ENCODE measurements at regions not wholly inside any gene's neighbourhood (a gene's known extent, or its start where the extent isn't known, plus 50 kb on each side); places are given as distances from the start of the nearest gene placed in this dataset.

DNA sequence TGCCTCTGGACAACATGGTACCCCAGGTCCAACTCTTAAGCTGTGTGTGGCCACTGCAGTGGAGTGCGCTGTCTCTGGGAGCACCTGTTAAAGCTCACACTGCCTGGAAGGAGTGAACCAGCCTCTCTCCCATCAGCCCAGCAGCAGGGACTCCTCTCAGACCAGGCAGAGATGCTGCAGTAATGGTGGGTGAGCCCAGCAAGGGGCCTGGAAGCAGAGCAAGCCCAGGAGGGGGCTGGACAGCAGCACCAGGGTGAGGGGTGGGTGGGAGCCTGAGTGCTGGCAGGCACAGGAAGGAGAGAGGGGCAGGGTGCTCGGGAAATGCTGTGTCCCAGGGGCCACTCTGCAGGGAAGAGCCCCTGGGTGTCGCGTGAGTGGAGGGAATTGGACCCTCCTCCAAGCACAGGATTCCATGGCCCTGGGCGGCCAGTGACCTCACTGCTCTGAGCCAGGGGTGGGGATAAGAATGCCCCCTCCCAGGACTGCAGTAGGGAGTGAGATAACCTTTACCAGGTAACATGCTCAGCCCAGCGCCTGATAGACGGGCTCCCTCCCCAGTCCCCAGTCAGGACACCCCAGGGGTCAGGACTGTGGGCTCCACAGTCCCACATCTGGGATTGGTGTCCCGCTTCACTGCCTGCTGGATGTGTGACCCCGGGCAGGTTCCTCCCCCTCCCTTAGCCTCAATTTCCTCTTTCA lies 313.1 kb downstream of the MATN1 start:
- H3K27ac ChIP-seq, result no peak overlapping the region
- TF ChIP-seq, protein P1, sequence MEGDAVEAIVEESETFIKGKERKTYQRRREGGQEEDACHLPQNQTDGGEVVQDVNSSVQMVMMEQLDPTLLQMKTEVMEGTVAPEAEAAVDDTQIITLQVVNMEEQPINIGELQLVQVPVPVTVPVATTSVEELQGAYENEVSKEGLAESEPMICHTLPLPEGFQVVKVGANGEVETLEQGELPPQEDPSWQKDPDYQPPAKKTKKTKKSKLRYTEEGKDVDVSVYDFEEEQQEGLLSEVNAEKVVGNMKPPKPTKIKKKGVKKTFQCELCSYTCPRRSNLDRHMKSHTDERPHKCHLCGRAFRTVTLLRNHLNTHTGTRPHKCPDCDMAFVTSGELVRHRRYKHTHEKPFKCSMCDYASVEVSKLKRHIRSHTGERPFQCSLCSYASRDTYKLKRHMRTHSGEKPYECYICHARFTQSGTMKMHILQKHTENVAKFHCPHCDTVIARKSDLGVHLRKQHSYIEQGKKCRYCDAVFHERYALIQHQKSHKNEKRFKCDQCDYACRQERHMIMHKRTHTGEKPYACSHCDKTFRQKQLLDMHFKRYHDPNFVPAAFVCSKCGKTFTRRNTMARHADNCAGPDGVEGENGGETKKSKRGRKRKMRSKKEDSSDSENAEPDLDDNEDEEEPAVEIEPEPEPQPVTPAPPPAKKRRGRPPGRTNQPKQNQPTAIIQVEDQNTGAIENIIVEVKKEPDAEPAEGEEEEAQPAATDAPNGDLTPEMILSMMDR (IDR thresholded peaks at IDR 0.05), result no peak
- ATAC-seq, result no peak
- 65 to 69% methylated on average over 9 of the region's 9 CpGs for WGBS, 2 donors
- intact Hi-C loops (cut with DNase I), result no loop called here
- no peaks in the 10 kb centered on the region for H3K36me3 ChIP-seq
- H3K9me3 ChIP-seq, result no peaks in the 10 kb centered on the region
- DNase-seq, result no peak
- H3K4me3 ChIP-seq, result no peak overlapping the region
- H3K27me3 ChIP-seq, result peaks cover 0 to 51% (median 31%) of the 10 kb centered on the region in 7 donors
- H3K4me1 ChIP-seq, result no peaks in the 10 kb centered on the region

DNA sequence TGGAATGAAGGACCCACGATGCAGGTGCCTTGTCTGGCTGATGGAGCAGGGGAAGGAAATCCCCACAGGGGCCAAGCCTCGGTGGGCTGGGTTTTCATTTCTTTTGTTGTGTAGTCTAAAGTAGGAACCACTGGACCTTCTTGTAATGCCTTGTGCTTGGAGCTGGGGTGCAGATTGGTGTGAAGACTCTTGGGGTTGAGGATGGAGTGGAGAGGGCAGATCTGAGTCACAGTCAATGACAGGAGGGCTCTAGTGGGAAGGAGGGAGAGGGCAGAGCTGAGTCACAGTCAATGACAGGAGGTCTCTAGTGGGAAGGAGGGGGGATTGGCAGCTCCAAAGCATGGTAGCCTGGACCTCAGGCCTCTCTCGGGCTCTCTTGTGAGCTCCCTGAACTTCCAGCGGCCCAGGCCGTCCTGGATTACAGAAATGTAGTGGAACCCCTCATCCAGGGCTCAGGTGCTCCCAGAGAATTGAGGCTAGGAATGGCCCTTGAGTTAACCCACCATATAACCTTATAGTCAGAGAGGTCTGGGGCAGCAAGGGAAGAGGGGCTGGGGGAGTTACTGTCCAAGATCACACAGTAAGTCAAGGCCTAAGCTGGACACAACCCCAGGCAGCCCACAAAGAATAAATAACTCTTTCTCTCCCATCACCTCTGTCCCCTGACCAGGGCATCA lies 313.8 kb downstream of the MATN1 start:
- ATAC-seq (no peak), DNase-seq (no peak)
- H3K9me3 ChIP-seq, result no peaks in the 10 kb centered on the region
- no peaks in the 10 kb centered on the region for H3K36me3 ChIP-seq
- no peak overlapping the region for H3K4me3 ChIP-seq
- 79 to 82% methylated on average over 5 of the region's 5 CpGs for WGBS, 2 donors
- TF ChIP-seq, protein P1 (IDR thresholded peaks at IDR 0.05), result no peak
- H3K4me1 ChIP-seq, result no peaks in the 10 kb centered on the region
- H3K27ac ChIP-seq, result no peak overlapping the region
- intact Hi-C loops (cut with DNase I), result loop anchor here in 1 of 10 donors (5.0 kb wide), 1 partner anchor 1017 kb away; no protein-coding TSS in a partner anchor
- H3K27me3 ChIP-seq, result peaks cover 0 to 47% (median 28%) of the 10 kb centered on the region in 7 donors

DNA sequence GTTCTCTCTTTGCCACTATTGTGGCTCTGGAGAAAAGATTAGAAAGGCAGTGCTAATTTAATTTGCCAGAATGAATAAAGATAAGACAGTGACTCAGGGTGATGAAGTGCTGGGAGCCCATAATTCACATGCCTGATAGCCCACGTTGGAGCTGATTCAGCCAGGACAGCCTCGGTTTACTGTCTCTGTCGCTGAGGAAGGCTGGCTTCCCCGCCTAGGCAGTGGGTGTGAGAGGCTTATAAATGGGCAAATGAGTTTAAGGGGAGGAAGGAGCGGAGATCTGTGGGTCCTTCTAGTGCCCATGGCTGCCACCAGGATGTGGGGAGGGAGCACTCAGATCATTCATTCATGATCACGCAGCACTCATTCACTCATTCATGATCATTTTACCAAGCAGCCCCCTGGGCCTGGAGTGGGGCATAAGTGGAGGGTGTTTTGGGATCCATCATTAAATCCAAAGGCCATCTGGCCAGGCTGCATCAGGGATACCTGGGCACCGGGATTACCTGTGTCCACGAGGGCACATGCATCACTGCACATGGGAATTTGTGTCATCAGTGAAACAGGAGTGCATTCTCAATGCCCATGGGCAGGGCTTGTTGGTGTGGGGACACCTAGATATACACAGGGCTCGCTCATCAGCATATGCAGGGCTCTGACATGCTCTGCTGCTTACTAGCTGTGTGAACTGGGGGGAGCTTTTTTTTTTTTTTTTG lies 315.4 kb downstream of the MATN1 start:
- Histone ChIP-seq H3K27me3 (peaks cover 0 to 43% (median 20%) of the 10 kb centered on the region in 7 donors), H3K4me3 (no peak overlapping the region), H3K27ac (no peak overlapping the region), H3K4me1 (peaks cover 0 to 4% (median 0%) of the 10 kb centered on the region in 9 donors), H3K9me3 (no peaks in the 10 kb centered on the region), H3K36me3 (no peaks in the 10 kb centered on the region)
- WGBS, 2 donors, result 57 to 62% methylated on average over 9 of the region's 9 CpGs
- intact Hi-C loops (cut with DNase I), result loop anchor here in 1 of 10 donors (5.0 kb wide), 1 partner anchor 1016 kb away; no protein-coding TSS in a partner anchor
- TF ChIP-seq, protein P1 (IDR thresholded peaks at IDR 0.05), result no peak
- DNase-seq (no peak), ATAC-seq (peak in 1 of 8 donors; percentile 18)

Measured in heart right ventricle (tissue), 16 donors.